Gastroesophageal sphincter (tissue), 4 donors: ENCODE measurements at regions not wholly inside any gene's neighbourhood (a gene's known extent, or its start where the extent isn't known, plus 50 kb on each side); places are given as distances from the start of the nearest gene placed in this dataset.

ENCODE experiments used
- ATAC-seq: fragments of 150-250 bp; one replicate; pipeline ENCODE4 v1.9.1; 2016; ENCODE audit warnings: mild to moderate bottlenecking, moderate library complexity
- H3K27ac ChIP-seq, 4 donors: fragments of 200-600 bp; sonication (generic) in 3 of 4; 1 replicate in 3 of 4; 2 replicates in 1 of 4; pipeline ENCODE4 v1.5.1; 2016 to 2019
- H3K27me3 ChIP-seq: fragments of 200-600 bp; sonication (generic); one replicate; pipeline ENCODE4 v1.5.1; 2019
- H3K36me3 ChIP-seq, 2 donors: fragments of 200-600 bp; sonication (generic); one replicate each; pipeline ENCODE4 v1.5.1; 2019; ENCODE audit warnings: control low read depth in 1 of 2
- H3K4me1 ChIP-seq, 3 donors: fragments of 200-600 bp; sonication (generic); 1 replicate in 2 of 3; 2 replicates in 1 of 3; pipeline ENCODE4 v1.5.1; 2016 to 2019; ENCODE audit warnings: control low read depth in 2 of 3
- H3K4me3 ChIP-seq, 2 donors: fragments of 200-600 bp; sonication (generic); one replicate each; pipeline ENCODE4 v1.5.1; 2019; ENCODE audit warnings: mild to moderate bottlenecking in 1 of 2, moderate library complexity in 1 of 2
- H3K9me3 ChIP-seq, 3 donors: fragments of 200-600 bp; sonication (generic); one replicate each; pipeline ENCODE4 v1.5.1; 2017 to 2019; ENCODE audit warnings: control low read depth in 2 of 3
- EP300 ChIP-seq: sonication (generic); formaldehyde crosslinking; IDR thresholded peaks from one replicate; pipeline ENCODE4 v1.6.1; 2017; ENCODE audit warnings: antibody characterized with exemption, mild to moderate bottlenecking
- POLR2A ChIP-seq, 2 donors: fragments of 450-650 bp; IDR thresholded peaks; one replicate each; pipeline ENCODE4 v1.6.1; 2017; ENCODE audit warnings: antibody characterized with exemption in 2 of 2, mild to moderate bottlenecking in 2 of 2, moderate library complexity in 1 of 2
- POLR2AphosphoS5 ChIP-seq: sonication (generic); formaldehyde crosslinking; IDR thresholded peaks from one replicate; pipeline ENCODE4 v1.6.1; 2017; ENCODE audit warnings: antibody characterized with exemption
- WGBS, 2 donors: methylation state at CpG; one replicate each; pipeline ENCODE4 v1.1.5; 2018; ENCODE audit warnings: low coverage in 1 of 2; 5-methylcytosine and 5-hydroxymethylcytosine counted together
- TF ChIP-seq, protein P1 (sequence below), 4 experiments: fragments of 200-600 bp in 2 of 4; fragments of 450-650 bp in 2 of 4; sonication (generic) in 1 of 4; IDR thresholded peaks; one replicate each; pipeline ENCODE4 v1.5.1; 2017 to 2019; ENCODE audit warnings: antibody characterized with exemption in 4 of 4, mild to moderate bottlenecking in 2 of 4, moderate library complexity in 2 of 4

DNA sequence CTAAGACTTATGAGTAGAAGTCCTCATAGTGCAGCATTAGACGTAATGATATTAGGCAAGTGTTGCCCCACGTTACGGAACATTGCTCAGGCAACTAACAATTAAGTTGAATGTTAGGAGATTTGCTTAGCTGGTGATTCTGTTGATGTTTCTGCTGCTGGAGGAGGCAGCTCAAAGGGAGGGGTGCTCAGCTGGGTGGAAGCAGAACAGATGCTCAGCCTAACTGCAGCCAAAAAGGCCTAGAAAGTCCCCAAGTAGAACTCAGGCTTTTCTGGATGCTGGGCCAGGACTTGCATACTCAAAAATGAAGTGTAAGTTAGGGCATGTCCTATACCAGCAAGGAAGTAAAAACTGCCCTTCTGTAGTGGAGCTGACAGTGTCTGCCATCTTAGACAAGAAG lies 201.4 kb downstream of the ADRA2A start:
- no peak overlapping the region for H3K4me3 ChIP-seq
- peaks cover 0 to 6% (median 0%) of the 10 kb centered on the region in 3 donors for H3K4me1 ChIP-seq
- WGBS, 2 donors, result 52 to 67% methylated on average over 1 to 3 of the region's 3 CpGs
- no peaks in the 10 kb centered on the region for H3K9me3 ChIP-seq
- H3K27ac ChIP-seq, result no peak overlapping the region
- TF ChIP-seq EP300 (no peak), POLR2AphosphoS5 (no peak)
- TF ChIP-seq, protein P1, sequence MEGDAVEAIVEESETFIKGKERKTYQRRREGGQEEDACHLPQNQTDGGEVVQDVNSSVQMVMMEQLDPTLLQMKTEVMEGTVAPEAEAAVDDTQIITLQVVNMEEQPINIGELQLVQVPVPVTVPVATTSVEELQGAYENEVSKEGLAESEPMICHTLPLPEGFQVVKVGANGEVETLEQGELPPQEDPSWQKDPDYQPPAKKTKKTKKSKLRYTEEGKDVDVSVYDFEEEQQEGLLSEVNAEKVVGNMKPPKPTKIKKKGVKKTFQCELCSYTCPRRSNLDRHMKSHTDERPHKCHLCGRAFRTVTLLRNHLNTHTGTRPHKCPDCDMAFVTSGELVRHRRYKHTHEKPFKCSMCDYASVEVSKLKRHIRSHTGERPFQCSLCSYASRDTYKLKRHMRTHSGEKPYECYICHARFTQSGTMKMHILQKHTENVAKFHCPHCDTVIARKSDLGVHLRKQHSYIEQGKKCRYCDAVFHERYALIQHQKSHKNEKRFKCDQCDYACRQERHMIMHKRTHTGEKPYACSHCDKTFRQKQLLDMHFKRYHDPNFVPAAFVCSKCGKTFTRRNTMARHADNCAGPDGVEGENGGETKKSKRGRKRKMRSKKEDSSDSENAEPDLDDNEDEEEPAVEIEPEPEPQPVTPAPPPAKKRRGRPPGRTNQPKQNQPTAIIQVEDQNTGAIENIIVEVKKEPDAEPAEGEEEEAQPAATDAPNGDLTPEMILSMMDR (IDR thresholded peaks at IDR 0.05), result no peak
- ATAC-seq, result no peak
- no peaks in the 10 kb centered on the region for H3K36me3 ChIP-seq
- H3K27me3 ChIP-seq, result peaks cover 3% of the 10 kb centered on the region

DNA sequence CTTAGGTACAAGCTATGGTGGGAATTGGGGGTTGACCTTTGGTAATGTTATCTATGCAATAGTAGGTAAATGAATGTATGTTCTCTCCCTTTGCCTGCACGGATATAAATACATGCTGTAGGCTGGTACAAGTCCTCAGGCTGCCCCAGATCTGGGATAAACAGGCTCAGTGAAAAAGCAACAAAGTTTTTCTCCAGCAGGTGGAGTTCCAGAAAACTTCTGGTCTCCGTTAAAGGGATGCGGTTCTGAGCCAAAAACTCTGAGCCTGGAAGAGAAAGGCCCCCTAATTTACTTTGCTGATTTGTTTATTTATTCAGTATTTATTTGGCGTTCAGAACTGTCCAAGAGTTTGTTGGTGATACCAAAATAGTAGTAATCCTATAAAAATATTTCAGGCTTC lies 204.7 kb downstream of the ADRA2A start:
- H3K27me3 ChIP-seq, result peaks cover under 1% of the 10 kb centered on the region
- WGBS, 2 donors, result 2 to 13% methylated on average over 4 of the region's 4 CpGs
- H3K4me3 ChIP-seq, result no peak overlapping the region
- no peaks in the 10 kb centered on the region for H3K9me3 ChIP-seq
- peaks cover 0 to 6% (median 0%) of the 10 kb centered on the region in 3 donors for H3K4me1 ChIP-seq
- no peak overlapping the region for H3K27ac ChIP-seq
- H3K36me3 ChIP-seq, result no peaks in the 10 kb centered on the region
- ATAC-seq, result no peak
- TF ChIP-seq, protein P1 (IDR thresholded peaks at IDR 0.05), result no peak
- TF ChIP-seq EP300 (no peak), POLR2AphosphoS5 (no peak), POLR2A (IDR thresholded peaks at IDR 0.05) (no peak)

DNA sequence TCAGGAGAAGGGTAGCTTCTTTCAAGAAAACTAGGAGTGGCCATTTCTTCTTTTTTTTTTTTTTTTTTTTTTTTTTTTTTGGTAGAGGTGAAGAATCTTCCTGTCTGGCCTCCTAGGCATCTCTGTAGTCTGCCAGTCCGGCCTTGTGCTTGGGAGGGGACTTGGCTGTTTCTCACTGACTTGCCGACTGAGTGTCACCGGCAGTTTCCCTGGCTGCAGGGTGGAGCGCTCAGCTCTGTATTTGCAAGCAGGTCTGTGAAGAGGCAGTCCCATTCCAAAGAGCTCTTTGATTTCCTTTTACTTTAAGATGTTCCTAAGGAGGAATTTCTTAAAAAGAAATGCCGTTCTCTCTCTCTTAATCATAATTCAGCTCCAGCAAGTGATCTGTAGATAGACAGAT lies 212.6 kb downstream of the ADRA2A start:
- TF ChIP-seq, protein P1 (IDR thresholded peaks at IDR 0.05), result no peak
- TF ChIP-seq EP300, result no peak
- TF ChIP-seq POLR2A (IDR thresholded peaks at IDR 0.05), result no peak
- TF ChIP-seq POLR2AphosphoS5, result no peak
- Histone ChIP-seq H3K9me3 (no peaks in the 10 kb centered on the region), H3K4me3 (no peak overlapping the region), H3K27ac (no peak overlapping the region), H3K4me1 (no peaks in the 10 kb centered on the region), H3K27me3 (no peaks in the 10 kb centered on the region), H3K36me3 (no peaks in the 10 kb centered on the region)
- WGBS, 2 donors, result 67 to 73% methylated on average over 1 to 4 of the region's 5 CpGs
- no peak for ATAC-seq

DNA sequence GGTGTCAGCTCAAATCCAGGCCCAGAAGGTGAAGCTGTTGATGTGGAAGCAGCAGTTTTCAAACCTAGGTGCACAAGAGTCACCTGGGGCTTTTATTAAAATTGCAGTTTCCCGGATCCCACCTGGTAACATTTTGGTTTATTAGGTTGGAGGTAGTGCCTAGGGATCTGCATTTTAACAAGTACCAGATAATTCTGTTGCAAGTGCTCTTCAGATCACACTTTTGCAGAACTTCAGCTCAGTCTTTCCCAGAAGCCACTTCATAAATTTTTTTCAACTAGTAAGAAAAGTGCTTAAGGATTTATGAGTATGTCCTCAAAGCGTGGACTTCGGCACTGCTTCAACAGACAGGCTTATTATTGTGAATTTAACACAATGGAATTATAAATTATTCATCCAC lies 213.8 kb downstream of the ADRA2A start:
- WGBS, 2 donors, result 69 to 72% methylated on average over 3 of the region's 3 CpGs
- TF ChIP-seq EP300 (no peak), POLR2AphosphoS5 (no peak), POLR2A (IDR thresholded peaks at IDR 0.05) (no peak)
- TF ChIP-seq, protein P1 (IDR thresholded peaks at IDR 0.05), result no peak
- no peaks in the 10 kb centered on the region for H3K27me3 ChIP-seq

DNA sequence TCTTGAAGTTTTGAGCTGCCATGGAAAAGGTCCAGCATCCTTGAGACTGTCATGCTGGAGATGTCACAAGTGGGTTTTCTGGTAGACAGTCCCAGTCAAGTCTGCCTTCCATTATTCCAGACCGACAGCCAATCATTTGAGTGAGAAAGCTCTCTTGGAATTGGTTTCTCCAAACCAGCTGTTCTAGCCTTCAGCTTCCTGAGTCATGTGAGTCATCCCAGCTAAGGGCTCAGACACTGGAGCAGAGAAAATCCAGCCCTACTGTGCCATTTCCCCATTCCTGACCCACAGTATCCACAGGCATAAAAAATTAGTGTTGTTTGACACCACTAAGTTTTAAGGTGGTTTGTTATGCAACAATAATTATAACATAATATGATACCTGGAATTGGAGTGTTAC lies 219.0 kb downstream of the ADRA2A start:
- Histone ChIP-seq H3K27me3 (no peaks in the 10 kb centered on the region), H3K4me1 (no peaks in the 10 kb centered on the region), H3K9me3 (no peaks in the 10 kb centered on the region), H3K4me3 (no peak overlapping the region), H3K27ac (no peak overlapping the region), H3K36me3 (no peaks in the 10 kb centered on the region)
- WGBS, 2 donors, result 100% methylated on average over 1 of the region's 1 CpG
- ATAC-seq, result no peak
- TF ChIP-seq, protein P1 (IDR thresholded peaks at IDR 0.05), result no peak
- TF ChIP-seq EP300 (no peak), POLR2AphosphoS5 (no peak), POLR2A (IDR thresholded peaks at IDR 0.05) (no peak)

More for the DNA sequence above, 213.8 kb downstream of the ADRA2A start:
- Histone ChIP-seq H3K27ac (no peak overlapping the region), H3K9me3 (no peaks in the 10 kb centered on the region), H3K36me3 (no peaks in the 10 kb centered on the region), H3K4me3 (no peak overlapping the region), H3K4me1 (no peaks in the 10 kb centered on the region)
- no peak for ATAC-seq
